HuH-7.5 (cell line): ENCODE measurements at regions not wholly inside any gene's neighbourhood (a gene's known extent, or its start where the extent isn't known, plus 50 kb on each side); places are given as distances from the start of the nearest gene placed in this dataset.

Experiments used
- DNase-seq: peaks from one replicate; pipeline ENCODE4 v3.0.0; 2011; ENCODE audit warnings: low spot score

GRCh38 chr5:24831989-24832388, 187.2 kb upstream of the CDH10 start:
- DNase-seq: no peak

GRCh38 chr5:24823625-24824024, 178.8 kb upstream of the CDH10 start:
- DNase-seq: no peak

- DNase-seq: no peak
Observed at GRCh38 chr5:24819841-24820240, 175.1 kb upstream of the CDH10 start.

GRCh38 chr5:24817966-24818365, 173.2 kb upstream of the CDH10 start:
- DNase-seq: no peak

GRCh38 chr5:24816206-24816605, 171.4 kb upstream of the CDH10 start:
- no peak for DNase-seq

- no peak for DNase-seq
Observed at GRCh38 chr5:24805230-24805629, 160.5 kb upstream of the CDH10 start.

- DNase-seq: no peak
Observed at GRCh38 chr5:24804221-24804681, 159.5 kb upstream of the CDH10 start.

- DNase-seq: no peak
Observed at GRCh38 chr5:24791326-24791725, 146.5 kb upstream of the CDH10 start.

GRCh38 chr5:24789611-24790351, 145.0 kb upstream of the CDH10 start:
- no peak for DNase-seq

GRCh38 chr5:24788829-24789514, 144.2 kb upstream of the CDH10 start:
- no peak for DNase-seq

- no peak for DNase-seq
Observed at GRCh38 chr5:24786108-24786507, 141.3 kb upstream of the CDH10 start.

GRCh38 chr5:24783596-24783995, 138.8 kb upstream of the CDH10 start:
- DNase-seq: no peak

- DNase-seq: no peak
Observed at GRCh38 chr5:24777392-24777791, 132.6 kb upstream of the CDH10 start.

GRCh38 chr5:24773261-24773660, 128.5 kb upstream of the CDH10 start:
- DNase-seq: no peak

GRCh38 chr5:24767086-24767485, 122.3 kb upstream of the CDH10 start:
- DNase-seq: no peak

- DNase-seq: no peak
Observed at GRCh38 chr5:24765219-24765618, 120.4 kb upstream of the CDH10 start.

GRCh38 chr5:24750355-24750754, 105.6 kb upstream of the CDH10 start:
- DNase-seq: no peak

- no peak for DNase-seq
Observed at GRCh38 chr5:24749701-24750100, 104.9 kb upstream of the CDH10 start.

GRCh38 chr5:24747327-24747726, 102.5 kb upstream of the CDH10 start:
- DNase-seq: no peak

GRCh38 chr5:24742334-24742733, 97.6 kb upstream of the CDH10 start:
- DNase-seq: no peak

GRCh38 chr5:24737163-24737562, 92.4 kb upstream of the CDH10 start:
- no peak for DNase-seq

GRCh38 chr5:24735284-24735683, 90.5 kb upstream of the CDH10 start:
- DNase-seq: no peak

- DNase-seq: no peak
Observed at GRCh38 chr5:24732184-24732583, 87.4 kb upstream of the CDH10 start.

GRCh38 chr5:24720743-24721142, 76.0 kb upstream of the CDH10 start:
- no peak for DNase-seq
